Activated CD8-positive, alpha-beta memory T cell treated with anti-CD3 and anti-CD28 coated beads, Interleukin-2, amount 10 ng/mL, durations not matched to agents 7 days and 5 days (primary cell): ENCODE measurements at regions not wholly inside any gene's neighbourhood (a gene's known extent, or its start where the extent isn't known, plus 50 kb on each side); places are given as distances from the start of the nearest gene placed in this dataset.

ENCODE experiments used
- ATAC-seq: fragments of 150-1000 bp; cut with Tn5 transposase; one replicate; pipeline ENCODE4 v1.10.0; 2021; ENCODE audit warnings: moderate library complexity
- CTCF ChIA-PET: fragments of 350-600 bp; sonication (Branson Sonifier 250); formaldehyde crosslinking; loops from one replicate; lab custom pipeline; 2021; ENCODE audit warnings: antibody characterized with exemption; lab: Charles Lee
- DNase-seq: peaks from one replicate; pipeline ENCODE4 v3.0.0-alpha.2; 2020
- H3K27ac Mint-ChIP-seq: one replicate; pipeline ENCODE4 v1.8.0; 2021; ENCODE audit warnings: mild to moderate bottlenecking, mixed read lengths
- H3K27me3 Mint-ChIP-seq: one replicate; pipeline ENCODE4 v1.8.0; 2021; ENCODE audit warnings: mixed read lengths
- H3K36me3 Mint-ChIP-seq: one replicate; pipeline ENCODE4 v1.8.0; 2021; ENCODE audit warnings: mild to moderate bottlenecking, mixed read lengths
- H3K4me1 Mint-ChIP-seq: one replicate; pipeline ENCODE4 v1.8.0; 2021; ENCODE audit warnings: mixed read lengths
- H3K4me3 Mint-ChIP-seq: one replicate; pipeline ENCODE4 v1.8.0; 2021; ENCODE audit warnings: mild to moderate bottlenecking, moderate library complexity, mixed read lengths
- H3K9me3 Mint-ChIP-seq: one replicate; pipeline ENCODE4 v1.8.0; 2022; ENCODE audit warnings: low read depth, mixed read lengths

- Mint-ChIP-seq H3K4me1 (no peaks in the 10 kb centered on the region), H3K4me3 (no peak overlapping the region), H3K27ac (no peak overlapping the region), H3K36me3 (no peaks in the 10 kb centered on the region), H3K27me3 (peaks cover 12% of the 10 kb centered on the region), H3K9me3 (no peaks in the 10 kb centered on the region)
- DNase-seq (no peak), ATAC-seq (no peak)
- CTCF ChIA-PET = interaction anchor here (1.4 kb wide), 1 partner anchor 80 kb away, joined by 3 read pairs; no protein-coding TSS in a partner anchor
Observed at GRCh38 chr11:134789104-134789503, 377.1 kb upstream of the B3GAT1 start.

GRCh38 chr11:134786636-134787035 is 374.6 kb upstream of the B3GAT1 start:
- Mint-ChIP-seq H3K27me3 (peaks cover 11% of the 10 kb centered on the region), H3K9me3 (no peaks in the 10 kb centered on the region), H3K27ac (no peak overlapping the region), H3K36me3 (no peaks in the 10 kb centered on the region), H3K4me1 (no peaks in the 10 kb centered on the region), H3K4me3 (no peak overlapping the region)
- no peak for DNase-seq
- ATAC-seq = no peak
- CTCF ChIA-PET = no interaction called here

GRCh38 chr11:134785660-134786284 is 373.7 kb upstream of the B3GAT1 start:
- no peaks in the 10 kb centered on the region for H3K9me3 Mint-ChIP-seq
- ATAC-seq (no peak), DNase-seq (no peak)

GRCh38 chr11:134785059-134785458 is 373.0 kb upstream of the B3GAT1 start:
- Mint-ChIP-seq H3K36me3 (no peaks in the 10 kb centered on the region), H3K9me3 (no peaks in the 10 kb centered on the region), H3K27ac (no peak overlapping the region), H3K4me3 (no peak overlapping the region), H3K27me3 (peaks cover 11% of the 10 kb centered on the region), H3K4me1 (no peaks in the 10 kb centered on the region)
- DNase-seq = no peak
- no peak for ATAC-seq
- CTCF ChIA-PET = no interaction called here

More at GRCh38 chr11:134785660-134786284, 373.7 kb upstream of the B3GAT1 start:
- CTCF ChIA-PET = no interaction called here
- no peak overlapping the region for H3K27ac Mint-ChIP-seq
- H3K4me1 Mint-ChIP-seq = no peaks in the 10 kb centered on the region
- no peaks in the 10 kb centered on the region for H3K36me3 Mint-ChIP-seq
- peaks cover 11% of the 10 kb centered on the region for H3K27me3 Mint-ChIP-seq
- H3K4me3 Mint-ChIP-seq = no peak overlapping the region

- no peak overlapping the region for H3K4me3 Mint-ChIP-seq
- no peaks in the 10 kb centered on the region for H3K4me1 Mint-ChIP-seq
- CTCF ChIA-PET = no interaction called here
- peaks cover 11% of the 10 kb centered on the region for H3K27me3 Mint-ChIP-seq
- H3K36me3 Mint-ChIP-seq = no peaks in the 10 kb centered on the region
- no peak overlapping the region for H3K27ac Mint-ChIP-seq
- ATAC-seq = no peak
- H3K9me3 Mint-ChIP-seq = no peaks in the 10 kb centered on the region
- DNase-seq = no peak
Observed at GRCh38 chr11:134784568-134784967, 372.5 kb upstream of the B3GAT1 start.

GRCh38 chr11:134784046-134784445 is 372.0 kb upstream of the B3GAT1 start:
- Mint-ChIP-seq H3K4me1 (no peaks in the 10 kb centered on the region), H3K27ac (no peak overlapping the region), H3K4me3 (no peak overlapping the region), H3K9me3 (no peaks in the 10 kb centered on the region), H3K27me3 (peaks cover 11% of the 10 kb centered on the region), H3K36me3 (no peaks in the 10 kb centered on the region)
- DNase-seq (no peak), ATAC-seq (no peak)
- CTCF ChIA-PET = no interaction called here

- H3K27ac Mint-ChIP-seq = no peak overlapping the region
- no peak for ATAC-seq
- CTCF ChIA-PET = no interaction called here
Observed at GRCh38 chr11:134783234-134783633, 371.2 kb upstream of the B3GAT1 start.

GRCh38 chr11:134781380-134781866 is 369.4 kb upstream of the B3GAT1 start:
- no peak overlapping the region for H3K27ac Mint-ChIP-seq
- H3K9me3 Mint-ChIP-seq = no peaks in the 10 kb centered on the region
- CTCF ChIA-PET = no interaction called here
- ATAC-seq = no peak
- no peak for DNase-seq
- H3K4me3 Mint-ChIP-seq = no peak overlapping the region
- H3K27me3 Mint-ChIP-seq = peaks cover 10% of the 10 kb centered on the region
- H3K36me3 Mint-ChIP-seq = no peaks in the 10 kb centered on the region
- H3K4me1 Mint-ChIP-seq = no peaks in the 10 kb centered on the region

More at GRCh38 chr11:134783234-134783633, 371.2 kb upstream of the B3GAT1 start:
- peaks cover 14% of the 10 kb centered on the region for H3K27me3 Mint-ChIP-seq
- no peaks in the 10 kb centered on the region for H3K9me3 Mint-ChIP-seq
- no peak overlapping the region for H3K4me3 Mint-ChIP-seq
- no peaks in the 10 kb centered on the region for H3K36me3 Mint-ChIP-seq
- H3K4me1 Mint-ChIP-seq = no peaks in the 10 kb centered on the region
- DNase-seq = no peak

- H3K9me3 Mint-ChIP-seq = no peaks in the 10 kb centered on the region
- peaks cover 10% of the 10 kb centered on the region for H3K27me3 Mint-ChIP-seq
- no peaks in the 10 kb centered on the region for H3K4me1 Mint-ChIP-seq
- ATAC-seq (no peak), DNase-seq (no peak)
- no peak overlapping the region for H3K4me3 Mint-ChIP-seq
- H3K36me3 Mint-ChIP-seq = no peaks in the 10 kb centered on the region
- CTCF ChIA-PET = no interaction called here
- no peak overlapping the region for H3K27ac Mint-ChIP-seq
Observed at GRCh38 chr11:134780486-134781147, 368.6 kb upstream of the B3GAT1 start.

GRCh38 chr11:134779179-134779578 is 367.1 kb upstream of the B3GAT1 start:
- H3K36me3 Mint-ChIP-seq = no peaks in the 10 kb centered on the region
- H3K9me3 Mint-ChIP-seq = no peaks in the 10 kb centered on the region
- no peak overlapping the region for H3K4me3 Mint-ChIP-seq
- H3K27me3 Mint-ChIP-seq = peaks cover 10% of the 10 kb centered on the region
- H3K27ac Mint-ChIP-seq = no peak overlapping the region
- no peaks in the 10 kb centered on the region for H3K4me1 Mint-ChIP-seq
- CTCF ChIA-PET = no interaction called here
- DNase-seq (no peak), ATAC-seq (no peak)

- CTCF ChIA-PET = no interaction called here
- DNase-seq = no peak
- Mint-ChIP-seq H3K4me3 (no peak overlapping the region), H3K27ac (no peak overlapping the region), H3K9me3 (peaks cover 4% of the 10 kb centered on the region), H3K27me3 (no peaks in the 10 kb centered on the region), H3K4me1 (no peaks in the 10 kb centered on the region), H3K36me3 (peaks cover 1% of the 10 kb centered on the region)
- ATAC-seq = no peak
Observed at GRCh38 chr11:134768463-134768862, 356.4 kb upstream of the B3GAT1 start.

- ATAC-seq (no peak), DNase-seq (no peak)
- CTCF ChIA-PET = no interaction called here
- Mint-ChIP-seq H3K4me3 (no peak overlapping the region), H3K4me1 (no peaks in the 10 kb centered on the region), H3K36me3 (no peaks in the 10 kb centered on the region), H3K27ac (no peak overlapping the region), H3K27me3 (no peaks in the 10 kb centered on the region), H3K9me3 (peaks cover 4% of the 10 kb centered on the region)
Observed at GRCh38 chr11:134765565-134765964, 353.5 kb upstream of the B3GAT1 start.

- ATAC-seq = no peak
- Mint-ChIP-seq H3K27me3 (no peaks in the 10 kb centered on the region), H3K9me3 (peaks cover 4% of the 10 kb centered on the region), H3K4me3 (no peak overlapping the region), H3K27ac (no peak overlapping the region), H3K36me3 (no peaks in the 10 kb centered on the region), H3K4me1 (no peaks in the 10 kb centered on the region)
- no peak for DNase-seq
- CTCF ChIA-PET = no interaction called here
Observed at GRCh38 chr11:134764966-134765365, 352.9 kb upstream of the B3GAT1 start.

GRCh38 chr11:134764367-134764766 is 352.3 kb upstream of the B3GAT1 start:
- Mint-ChIP-seq H3K9me3 (peaks cover 4% of the 10 kb centered on the region), H3K36me3 (no peaks in the 10 kb centered on the region), H3K27ac (no peak overlapping the region), H3K27me3 (no peaks in the 10 kb centered on the region), H3K4me3 (no peak overlapping the region), H3K4me1 (no peaks in the 10 kb centered on the region)
- DNase-seq (no peak), ATAC-seq (no peak)
- CTCF ChIA-PET = no interaction called here
